ENCODE measurements at regions not wholly inside any gene's neighbourhood (a gene's known extent, or its start where the extent isn't known, plus 50 kb on each side); places are given as distances from the start of the nearest gene placed in this dataset.

DNA sequence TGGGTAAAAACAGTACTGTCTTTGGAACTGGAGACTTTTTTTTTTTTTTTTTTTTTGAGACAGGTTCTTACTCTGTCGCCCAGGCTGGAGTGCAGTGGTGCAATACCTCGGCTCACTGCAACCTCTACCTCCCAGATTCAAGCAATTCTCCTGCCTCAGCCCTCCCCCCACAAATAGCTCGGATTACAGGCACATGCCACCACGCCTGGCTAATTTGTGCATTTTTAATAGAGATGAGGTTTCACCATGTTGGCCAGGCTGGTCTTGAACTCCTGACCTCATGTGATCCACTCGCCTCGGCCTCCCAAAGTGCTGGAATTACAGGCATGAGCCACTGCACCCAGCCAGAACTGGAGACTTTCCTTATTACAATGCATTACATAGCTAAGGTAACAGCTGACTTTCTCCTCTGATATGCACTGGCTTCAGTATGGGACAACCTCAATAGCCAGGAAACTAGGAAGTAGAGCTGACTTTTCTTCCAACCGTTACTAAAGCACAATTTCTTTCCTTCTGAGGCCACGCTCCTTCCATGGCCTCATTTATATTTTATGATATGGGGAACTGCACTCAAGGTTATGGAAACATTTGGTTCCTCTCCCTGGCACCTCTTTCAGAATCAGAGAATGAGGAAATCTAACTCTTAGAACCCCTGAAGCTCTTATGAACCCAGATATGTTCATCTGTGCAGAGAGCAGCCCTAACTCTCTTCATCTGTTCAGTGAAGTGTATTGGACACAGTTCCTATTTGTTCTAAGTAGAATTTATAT lies 53.5 kb upstream of the FAM9B start:
- DNase-seq: no peak

DNA sequence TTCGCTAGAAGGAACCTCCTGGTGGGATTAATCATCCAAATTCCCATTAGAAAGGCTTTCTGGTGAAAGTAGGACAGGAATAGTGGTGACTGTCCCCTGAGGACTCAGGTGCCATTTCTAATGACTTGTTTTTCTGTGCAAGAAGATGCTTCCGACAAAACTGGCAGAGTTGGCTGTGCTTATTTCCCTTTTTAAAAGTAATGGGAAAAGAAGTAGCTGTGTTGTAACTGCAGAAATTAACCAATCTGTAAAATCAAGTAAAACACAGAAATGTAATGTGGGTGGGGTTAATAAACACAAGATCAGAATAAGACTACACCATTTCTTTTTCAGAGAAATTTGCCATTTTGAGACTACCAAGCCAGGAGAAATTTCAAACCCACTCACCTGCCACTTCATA lies 55.0 kb upstream of the FAM9B start:
- no peak for DNase-seq

DNA sequence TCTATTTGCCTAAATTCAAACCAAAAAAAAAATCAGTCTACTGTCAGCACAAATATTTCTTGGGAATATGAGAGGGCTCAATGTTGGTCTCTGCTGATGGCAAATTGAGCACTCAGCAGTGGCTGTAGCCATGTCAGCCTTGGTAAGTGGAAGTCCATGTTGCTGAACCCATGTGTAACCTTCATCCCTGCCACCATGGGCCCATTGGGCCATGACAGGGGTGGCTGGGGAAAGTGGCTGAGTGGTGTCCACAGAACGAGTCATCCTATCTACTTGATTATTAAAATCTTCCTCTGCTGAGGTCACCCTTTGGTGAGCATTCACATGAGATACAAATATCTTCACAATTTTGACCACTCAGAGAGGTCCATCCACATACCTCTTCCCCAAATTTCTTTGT lies 56.8 kb upstream of the FAM9B start:
- DNase-seq: no peak

DNA sequence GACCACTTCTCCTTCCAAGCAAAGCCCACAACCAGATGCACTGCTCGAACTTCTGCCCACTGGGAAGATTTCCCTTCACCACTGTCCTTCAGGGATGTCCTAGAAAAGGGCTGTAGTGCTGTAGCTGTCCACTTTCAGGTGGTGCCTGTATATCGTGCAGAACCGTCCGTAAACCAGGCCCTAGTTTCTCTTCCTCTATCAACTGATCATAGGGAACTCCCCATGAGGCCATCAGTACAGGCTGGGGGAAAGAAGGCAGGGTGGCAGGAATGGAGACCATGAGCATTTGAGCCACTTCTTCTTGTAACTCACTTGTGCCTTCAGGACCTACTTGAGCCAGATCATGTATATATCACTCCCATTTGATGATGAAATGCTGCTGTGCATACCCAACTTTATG lies 57.3 kb upstream of the FAM9B start:
- no peak for DNase-seq

DNA sequence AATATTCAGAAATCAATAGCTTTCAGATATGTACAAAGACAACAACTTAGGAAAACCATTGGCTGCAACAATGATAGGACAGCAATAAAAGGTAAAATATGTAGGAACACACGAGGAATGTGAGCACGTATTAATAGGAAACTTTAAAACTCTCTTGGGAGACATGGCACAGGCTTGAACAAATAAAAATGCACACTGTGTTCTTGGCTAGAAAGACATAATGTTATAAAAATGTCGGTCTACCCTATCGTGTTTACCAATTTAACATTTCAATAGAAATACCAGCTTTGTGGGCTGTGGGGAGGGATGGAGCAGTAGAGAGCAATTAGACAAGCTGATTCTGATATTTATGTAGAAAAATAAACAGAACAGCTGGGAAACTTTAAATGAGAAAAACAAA lies 69.0 kb upstream of the FAM9B start:
- DNase-seq: no peak

DNA sequence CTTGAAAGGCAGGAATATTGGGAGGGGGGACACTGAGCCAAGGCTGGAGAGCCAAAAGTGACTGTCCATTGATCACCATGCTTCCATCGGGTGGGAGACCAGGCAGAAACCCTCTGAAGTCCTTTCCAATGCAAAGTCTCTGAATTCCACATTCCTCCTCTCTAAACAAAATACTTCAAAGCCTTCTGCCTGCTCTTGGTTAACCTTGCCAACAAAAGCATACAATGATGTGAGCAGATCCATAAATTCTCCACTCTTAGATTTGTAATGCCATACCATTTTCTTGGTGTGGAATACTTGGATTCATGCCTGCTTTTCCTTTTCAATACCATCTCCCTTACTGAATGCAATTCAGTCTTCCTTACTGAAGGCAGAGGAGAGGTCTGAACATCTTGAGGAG lies 74.1 kb upstream of the FAM9B start:
- DNase-seq: no peak

DNA sequence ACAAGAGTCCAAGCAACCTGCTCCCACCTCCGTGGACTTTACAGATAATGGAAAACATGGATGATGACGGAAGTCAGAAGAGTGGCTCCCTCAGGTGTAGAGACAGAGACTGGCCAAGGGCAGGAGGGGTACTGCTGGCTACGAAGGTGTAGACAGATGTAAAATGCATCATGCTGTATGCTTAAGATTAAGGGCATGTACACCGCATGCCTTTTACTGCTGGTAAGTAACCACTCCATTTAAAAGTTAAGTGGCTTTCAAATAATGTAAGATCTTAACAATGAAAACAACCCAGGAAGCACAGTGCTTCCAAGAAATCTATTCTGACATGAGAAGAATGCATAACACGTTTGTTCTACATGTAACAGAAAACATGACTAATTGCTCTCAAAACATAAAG lies 76.9 kb upstream of the FAM9B start:
- DNase-seq: no peak

DNA sequence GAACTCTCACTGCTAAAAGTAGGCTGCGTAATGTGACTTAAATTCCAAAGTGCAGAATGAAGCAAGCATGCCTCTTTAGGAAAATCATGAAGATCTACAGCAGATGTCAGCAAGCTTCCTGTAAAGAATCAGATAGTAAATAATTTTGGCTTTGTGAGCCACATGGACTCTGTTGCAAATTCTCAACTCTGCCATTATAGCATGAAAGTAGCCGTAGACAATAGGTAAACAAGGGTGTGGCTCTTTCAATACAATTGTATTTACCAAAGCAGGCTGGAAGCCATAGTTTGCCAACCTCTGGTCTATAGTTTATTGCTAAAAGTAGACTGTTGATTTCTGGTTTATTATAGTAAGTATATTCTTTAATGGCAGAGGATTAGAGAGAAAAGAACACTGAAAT lies 80.3 kb upstream of the FAM9B start:
- peak; percentile 6 for DNase-seq

DNA sequence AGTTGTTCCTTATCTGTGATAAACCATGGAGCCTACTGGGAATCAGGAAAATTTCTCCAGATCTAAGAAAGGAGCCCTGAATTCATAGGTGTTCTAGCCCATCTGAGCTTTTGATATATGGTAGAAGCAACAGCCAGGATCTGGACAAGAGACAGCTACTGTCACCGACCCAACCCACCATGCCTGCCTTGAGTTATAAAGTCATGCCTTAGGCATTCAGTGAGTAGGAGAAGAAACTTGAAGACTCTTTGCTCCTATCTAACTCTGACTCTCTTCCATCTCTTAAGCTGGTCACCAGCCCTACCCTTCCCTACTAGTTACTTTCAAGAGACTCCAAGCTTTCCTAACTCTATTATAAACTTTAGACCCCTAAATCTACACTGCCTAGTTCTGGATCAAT lies 83.9 kb upstream of the FAM9B start:
- DNase-seq: no peak

DNA sequence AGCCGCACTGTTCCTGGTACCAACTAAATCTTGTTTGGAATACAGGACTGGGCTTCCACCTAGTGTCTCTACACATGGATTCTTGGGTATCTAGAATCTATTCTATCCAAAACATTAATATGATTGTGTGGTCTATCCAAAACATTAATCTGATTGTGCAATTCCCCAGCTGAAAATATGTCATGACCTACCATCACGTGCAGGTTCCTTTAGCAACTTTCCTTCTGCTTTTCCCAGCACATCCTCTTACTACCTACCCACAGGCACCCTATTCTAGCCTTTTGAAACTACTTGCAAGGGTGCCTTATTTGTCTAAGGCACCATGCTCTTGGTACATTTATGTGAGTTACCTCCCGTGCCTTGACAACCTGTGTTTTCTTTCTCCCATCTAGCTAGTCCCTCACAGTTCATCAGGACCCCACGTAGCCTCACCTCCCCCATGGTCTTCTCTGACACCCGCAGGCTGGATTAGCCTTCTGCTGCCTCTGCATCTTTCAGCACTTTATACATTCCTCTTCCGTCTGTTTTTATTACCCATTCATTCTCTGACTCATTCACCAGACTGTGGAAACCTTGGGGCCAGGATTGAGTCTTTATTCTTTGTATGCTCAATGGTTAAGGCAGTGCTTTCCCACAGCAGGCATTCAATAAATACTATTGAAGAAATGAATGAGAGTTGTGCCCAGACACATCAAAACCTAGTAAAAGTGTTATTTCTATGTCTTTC lies 88.8 kb upstream of the FAM9B start:
- no peak for DNase-seq

DNA sequence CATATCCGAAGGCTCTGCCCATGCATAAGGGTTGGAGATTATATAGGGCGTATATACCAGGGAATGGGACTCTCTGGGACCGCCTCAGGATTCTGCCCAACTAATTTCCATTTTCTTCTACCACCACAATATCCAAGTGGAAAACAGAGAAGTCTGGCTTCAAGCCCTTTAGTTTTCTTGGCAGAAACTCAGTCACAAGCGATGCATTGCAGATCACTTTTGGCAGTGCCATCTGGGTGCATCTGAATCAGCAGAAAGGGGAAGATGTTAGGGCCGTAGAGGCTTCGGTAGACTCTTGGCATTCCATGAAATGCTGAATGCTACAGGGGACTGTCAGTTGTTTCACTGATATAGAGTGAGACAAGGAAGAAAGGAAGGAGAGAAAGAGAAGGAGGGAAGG lies 94.1 kb upstream of the FAM9B start:
- DNase-seq: no peak

DNA sequence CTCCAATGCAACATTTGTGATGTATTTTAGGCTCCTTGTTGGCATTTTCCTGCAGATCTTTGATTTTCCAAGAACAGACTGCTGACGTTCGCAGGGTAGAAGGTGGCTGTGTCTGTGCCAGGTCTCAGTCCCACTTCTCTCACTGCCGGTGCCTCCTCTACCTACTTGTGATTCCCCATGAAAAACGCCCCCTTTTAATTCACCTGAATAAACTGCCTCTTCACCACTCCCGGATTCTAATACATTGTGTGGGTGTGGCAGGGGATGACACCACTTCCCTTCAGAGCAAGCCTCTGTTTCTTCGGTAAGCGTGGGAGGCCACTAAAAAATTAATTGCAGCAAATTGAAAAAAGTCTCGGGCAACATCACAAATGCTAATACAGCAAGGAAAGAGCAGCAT lies 96.1 kb upstream of the FAM9B start:
- DNase-seq: no peak

DNA sequence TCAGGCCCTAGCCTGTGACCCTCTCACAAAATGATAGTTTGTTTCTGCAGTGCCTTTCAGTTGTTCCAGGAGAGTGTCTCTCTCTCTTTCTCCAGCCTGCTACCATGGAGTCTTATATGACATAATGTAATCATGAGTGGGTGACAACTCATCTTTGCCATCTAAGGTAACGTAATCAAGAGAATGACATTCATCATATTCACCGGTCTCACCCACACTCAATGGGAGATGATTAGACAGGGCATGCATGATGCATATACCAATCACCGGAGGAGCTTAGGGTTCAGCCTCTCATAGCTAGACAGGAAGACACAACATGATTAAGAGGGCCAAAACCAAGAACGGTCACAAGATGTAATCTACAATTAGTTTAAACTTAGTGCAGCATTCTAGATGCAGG lies 97.1 kb upstream of the FAM9B start:
- no peak for DNase-seq

DNA sequence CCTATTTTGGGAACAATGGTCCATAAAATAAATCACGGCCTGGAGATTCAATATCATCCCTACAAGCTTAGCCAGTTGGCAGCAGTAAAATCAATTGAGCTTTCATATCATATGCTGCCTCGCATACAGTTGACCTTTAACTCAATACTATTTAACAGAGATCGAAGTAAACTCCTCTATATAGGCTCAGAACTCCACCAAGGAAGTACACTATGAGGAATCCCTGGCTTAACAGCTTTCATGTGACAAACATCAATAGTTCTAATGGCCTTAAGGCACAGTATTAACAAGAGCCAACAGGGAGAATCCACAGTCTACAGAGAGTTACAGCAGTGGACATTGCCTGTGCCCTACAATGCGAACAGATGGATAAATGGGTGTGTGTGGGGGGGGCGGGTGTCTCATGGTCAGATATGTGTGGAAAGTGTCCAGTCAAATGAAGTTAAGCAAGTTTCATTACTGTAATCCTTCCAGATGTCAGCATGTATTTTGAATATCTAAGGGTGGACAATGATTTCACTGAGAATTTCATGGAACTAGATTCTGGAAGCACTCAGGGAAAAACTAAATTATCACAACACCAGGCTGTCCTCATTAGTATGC lies 98.2 kb upstream of the FAM9B start:
- no peak for DNase-seq

DNA sequence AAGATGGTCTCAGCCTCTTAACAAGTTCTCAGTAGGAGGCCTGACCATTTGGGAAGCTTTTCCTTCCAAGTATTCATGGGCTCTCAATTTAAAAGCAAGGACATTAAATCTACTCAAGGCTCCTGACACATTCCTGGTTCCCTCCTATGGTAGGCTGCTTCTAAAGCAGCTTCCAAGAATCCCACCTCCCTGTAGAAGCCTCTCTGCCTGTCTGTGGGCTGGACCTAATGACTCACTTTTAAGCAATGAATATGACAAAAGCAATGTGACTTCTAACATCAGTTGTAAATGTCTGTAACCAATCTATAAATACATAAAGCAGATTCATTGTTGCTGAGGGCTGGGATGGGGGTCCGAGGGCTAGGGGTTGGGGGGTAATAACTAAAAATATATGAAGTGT lies 99.5 kb upstream of the FAM9B start:
- DNase-seq: no peak

DNA sequence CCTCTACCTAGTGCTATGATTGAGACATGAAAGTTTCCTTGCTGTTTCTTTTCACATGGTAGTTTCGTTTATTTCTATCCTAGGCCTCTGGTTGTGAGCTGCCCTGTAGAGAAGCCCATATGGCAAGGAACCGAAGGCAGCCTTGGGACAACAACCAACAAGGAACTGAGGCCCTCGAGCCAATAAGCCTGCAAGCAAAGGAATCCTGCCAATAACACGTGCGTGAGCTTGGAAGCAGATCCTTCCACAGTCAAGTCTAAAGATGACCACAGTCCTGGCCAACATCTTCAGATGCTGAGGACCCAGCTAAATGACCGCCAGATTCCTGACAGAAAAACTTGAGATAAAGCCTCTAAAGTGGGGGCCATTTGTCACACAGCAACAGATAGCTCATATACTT lies 100.4 kb upstream of the FAM9B start:
- DNase-seq: no peak

DNA sequence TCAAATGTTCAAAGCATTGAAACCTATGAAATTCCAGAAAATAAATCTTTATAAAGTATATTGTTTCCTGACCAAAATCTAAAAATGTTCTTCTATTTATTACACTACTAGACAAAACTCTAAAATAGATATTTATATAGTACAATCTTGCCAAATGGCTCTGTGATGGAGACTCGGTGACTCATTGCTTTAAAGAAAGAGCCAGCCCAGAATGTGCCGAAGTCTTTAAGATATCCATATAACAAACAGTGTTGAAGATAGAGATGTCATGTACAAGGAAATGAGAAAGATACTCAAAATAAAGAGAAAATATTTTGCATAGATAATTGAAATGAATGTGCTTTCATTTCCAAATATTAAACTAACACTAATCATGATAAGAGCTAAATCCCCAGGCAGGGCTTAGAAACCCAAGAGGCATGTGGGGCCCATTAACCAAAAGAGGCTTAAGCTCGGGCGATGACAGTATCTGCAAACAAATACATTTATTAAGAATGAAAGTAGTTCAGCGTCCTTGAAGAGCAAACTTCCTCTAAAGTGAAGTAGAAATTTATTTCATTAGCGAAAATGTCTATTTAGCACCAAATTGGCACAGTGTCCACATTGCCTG lies 102.1 kb upstream of the FAM9B start:
- no peak for DNase-seq

DNA sequence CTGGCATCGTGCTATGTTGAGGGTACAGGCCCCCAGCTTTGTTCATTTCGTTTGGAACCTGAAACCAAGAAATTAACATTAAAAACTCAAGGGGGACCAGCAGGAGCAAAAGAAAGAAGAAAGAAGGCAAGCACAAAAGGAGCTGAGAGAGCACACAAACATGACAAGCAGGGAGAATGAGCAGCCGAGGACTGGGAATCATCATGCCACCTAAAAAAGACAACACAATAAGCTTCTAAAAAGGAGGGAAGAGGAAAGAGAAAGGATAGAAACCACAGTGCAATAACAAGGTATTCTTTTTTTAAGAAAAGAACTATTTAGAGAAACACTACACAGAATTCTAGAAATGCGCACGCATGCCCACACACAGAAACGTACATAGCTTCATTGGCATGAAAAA lies 103.2 kb upstream of the FAM9B start:
- no peak for DNase-seq

DNA sequence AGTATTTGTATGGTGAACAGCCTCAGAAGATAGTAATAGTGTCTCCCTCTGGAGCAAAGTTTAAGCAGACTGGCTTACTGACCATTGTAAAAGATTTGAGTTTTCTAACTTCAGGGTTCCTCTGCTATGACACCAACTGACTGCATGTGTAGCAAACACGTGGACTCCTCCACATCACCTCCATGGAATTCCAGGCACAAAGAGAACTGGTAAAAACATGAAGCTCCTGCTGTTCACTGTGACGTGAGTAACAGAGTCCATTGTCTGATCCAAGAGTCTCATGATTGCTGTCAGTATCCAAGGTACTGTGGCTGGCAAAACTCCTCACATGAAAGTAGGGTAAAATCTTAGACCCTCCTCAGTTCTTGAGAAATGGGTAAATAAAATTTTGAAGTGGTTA lies 107.6 kb upstream of the FAM9B start:
- no peak for DNase-seq

DNA sequence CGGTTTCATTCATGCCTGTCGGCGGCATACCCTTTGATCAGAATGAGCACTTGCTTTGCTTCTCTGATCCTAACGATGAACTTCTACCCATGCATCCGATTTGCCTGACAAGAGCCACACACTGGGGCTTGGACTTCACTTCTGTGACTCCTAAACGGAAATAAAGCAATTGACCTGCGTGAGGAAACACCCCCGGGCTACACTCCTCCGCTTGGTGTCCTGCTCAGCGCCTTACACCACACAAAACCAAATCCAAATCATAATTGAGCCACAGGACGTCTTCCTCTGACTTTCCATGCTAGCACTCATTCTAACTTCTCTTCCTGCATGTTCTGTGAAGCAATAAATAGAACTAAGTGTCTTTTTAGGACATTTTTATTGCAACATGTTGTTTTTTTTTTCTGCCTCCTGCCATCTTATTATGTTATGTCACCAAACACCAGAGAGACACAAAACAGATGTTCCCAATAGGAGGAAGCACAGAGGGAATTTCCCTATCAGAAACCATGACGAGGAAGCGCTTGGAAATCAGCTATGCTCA lies 110.8 kb upstream of the FAM9B start:
- no peak for DNase-seq

DNA sequence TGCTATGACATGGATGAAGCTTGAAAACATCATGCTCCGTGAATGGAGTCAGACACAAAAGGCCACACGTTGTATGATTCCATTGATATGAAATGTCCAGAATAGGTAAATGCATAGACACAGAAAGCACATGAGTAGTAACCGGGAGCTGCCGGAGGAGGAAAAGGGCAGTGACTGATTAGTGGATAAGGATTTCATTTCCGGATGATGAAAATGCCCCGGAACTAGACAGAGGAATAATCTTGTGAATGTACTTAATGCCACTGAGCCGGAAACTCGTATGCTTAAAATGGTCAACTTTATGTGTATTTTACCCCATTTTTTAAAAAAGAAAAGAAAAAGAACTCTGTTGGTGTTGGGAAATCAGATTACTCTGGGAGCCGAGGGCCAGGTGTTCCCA lies 112.7 kb upstream of the FAM9B start:
- DNase-seq: no peak

DNA sequence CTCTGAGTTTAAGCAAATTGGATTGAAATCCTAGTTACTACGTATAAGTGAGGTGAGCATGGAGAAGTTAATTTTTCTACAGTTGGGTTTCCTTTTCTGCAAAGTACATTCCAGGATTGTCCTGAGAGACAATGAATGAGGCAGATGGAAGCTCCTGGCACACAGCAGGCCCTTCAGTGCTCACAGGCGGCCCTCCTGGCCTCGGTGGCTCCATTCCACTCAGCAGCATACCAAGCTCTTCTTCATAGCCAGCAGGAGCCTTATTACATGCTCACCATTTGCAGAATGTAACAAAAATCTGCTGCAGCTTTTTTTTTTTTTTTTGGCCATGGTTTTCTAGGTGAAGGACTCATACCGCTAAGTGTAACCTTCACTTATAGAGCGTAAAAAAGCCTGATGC lies 113.2 kb upstream of the FAM9B start:
- DNase-seq: no peak

DNA sequence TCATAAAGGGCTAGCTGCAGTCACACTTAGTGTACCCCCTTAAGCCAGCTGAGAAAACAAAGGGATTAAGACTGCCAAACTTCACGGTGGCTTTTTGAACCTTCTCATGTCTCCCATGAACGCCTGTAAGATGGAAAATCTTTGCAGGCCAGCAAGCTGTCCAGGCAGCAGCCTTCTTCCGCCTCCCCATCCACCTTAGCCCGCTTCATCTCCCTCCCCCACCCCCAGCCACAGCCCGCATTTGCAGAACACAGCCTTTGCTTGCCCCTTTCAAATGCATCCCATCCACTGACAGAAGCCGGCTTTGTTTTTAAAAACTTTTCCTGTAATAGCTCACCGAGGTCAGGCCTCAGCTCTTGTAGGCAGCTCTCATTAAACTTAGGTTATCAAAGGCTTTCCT lies 113.8 kb upstream of the FAM9B start:
- no peak for DNase-seq

Measured in NCI-H1092 treated with DMSO at 0.1 percent for 48 hours (cell line).